ENCODE measurements at regions not wholly inside any gene's neighbourhood (a gene's known extent, or its start where the extent isn't known, plus 50 kb on each side); places are given as distances from the start of the nearest gene placed in this dataset.
A peak's percentile ranks its signal among the peaks of the same experiment; 100 is the strongest.
"Not testable (repeated sequence)": the region's sequence is repeated elsewhere in the genome, so short reads cannot be mapped to it uniquely, and the experiment has no call there.

GRCh38 chr6:140736231-140736630, 1361.8 kb upstream of the CITED2 start:
- intact Hi-C loops (cut with DNase I), result no loop called here
- ATAC-seq (ENCODE audit: poor library complexity) (no peak), DNase-seq (no peak)

- ATAC-seq (ENCODE audit: poor library complexity) (no peak), DNase-seq (no peak)
- intact Hi-C loops (cut with DNase I), result no loop called here
Observed at GRCh38 chr6:140732991-140733390, 1358.5 kb upstream of the CITED2 start.

GRCh38 chr6:140732155-140732554, 1357.7 kb upstream of the CITED2 start:
- no peak for DNase-seq
- ATAC-seq (ENCODE audit: poor library complexity), result no peak
- intact Hi-C loops (cut with DNase I), result no loop called here

GRCh38 chr6:140731741-140732140, 1357.3 kb upstream of the CITED2 start:
- no peak for ATAC-seq (ENCODE audit: poor library complexity)
- DNase-seq, result no peak
- intact Hi-C loops (cut with DNase I), result no loop called here

GRCh38 chr6:140729521-140729920, 1355.1 kb upstream of the CITED2 start:
- ATAC-seq (ENCODE audit: poor library complexity), result no peak
- DNase-seq, result no peak

GRCh38 chr6:140718021-140718420, 1343.6 kb upstream of the CITED2 start:
- DNase-seq (no peak), ATAC-seq (ENCODE audit: poor library complexity) (no peak)
- intact Hi-C loops (cut with DNase I), result no loop called here

More at GRCh38 chr6:140729521-140729920, 1355.1 kb upstream of the CITED2 start:
- intact Hi-C loops (cut with DNase I), result no loop called here

GRCh38 chr6:140713495-140713894, 1339.0 kb upstream of the CITED2 start:
- ATAC-seq (ENCODE audit: poor library complexity) (no peak), DNase-seq (no peak)
- intact Hi-C loops (cut with DNase I), result no loop called here

- ATAC-seq (ENCODE audit: poor library complexity), result no peak
- no peak for DNase-seq
- intact Hi-C loops (cut with DNase I), result no loop called here
Observed at GRCh38 chr6:140711019-140711613, 1336.7 kb upstream of the CITED2 start.

GRCh38 chr6:140708441-140708840, 1334.0 kb upstream of the CITED2 start:
- intact Hi-C loops (cut with DNase I), result no loop called here
- ATAC-seq (ENCODE audit: poor library complexity), result no peak

GRCh38 chr6:140704008-140704407, 1329.6 kb upstream of the CITED2 start:
- DNase-seq; intact Hi-C loops (cut with DNase I); ATAC-seq (ENCODE audit: poor library complexity): not testable (repeated sequence)

More at GRCh38 chr6:140708441-140708840, 1334.0 kb upstream of the CITED2 start:
- no peak for DNase-seq

- no peak for DNase-seq
Observed at GRCh38 chr6:140697585-140697984, 1323.1 kb upstream of the CITED2 start.

GRCh38 chr6:140684776-140685550, 1310.5 kb upstream of the CITED2 start:
- DNase-seq, result no peak
- intact Hi-C loops (cut with DNase I), result no loop called here
- no peak for ATAC-seq (ENCODE audit: poor library complexity)

More at GRCh38 chr6:140697585-140697984, 1323.1 kb upstream of the CITED2 start:
- no peak for ATAC-seq (ENCODE audit: poor library complexity)
- intact Hi-C loops (cut with DNase I), result no loop called here

- intact Hi-C loops (cut with DNase I), result no loop called here
- DNase-seq (no peak), ATAC-seq (ENCODE audit: poor library complexity) (peak; percentile 27)
Observed at GRCh38 chr6:140677781-140678528, 1303.5 kb upstream of the CITED2 start.

GRCh38 chr6:140671926-140672325, 1297.5 kb upstream of the CITED2 start:
- DNase-seq (no peak), ATAC-seq (ENCODE audit: poor library complexity) (no peak)
- intact Hi-C loops (cut with DNase I), result no loop called here

GRCh38 chr6:140670021-140670420, 1295.6 kb upstream of the CITED2 start:
- ATAC-seq (ENCODE audit: poor library complexity), result no peak
- intact Hi-C loops (cut with DNase I), result no loop called here
- no peak for DNase-seq

GRCh38 chr6:140669321-140669720, 1294.9 kb upstream of the CITED2 start:
- ATAC-seq (ENCODE audit: poor library complexity) (no peak), DNase-seq (no peak)
- intact Hi-C loops (cut with DNase I), result no loop called here

- intact Hi-C loops (cut with DNase I), result no loop called here
- no peak for DNase-seq
- ATAC-seq (ENCODE audit: poor library complexity), result no peak
Observed at GRCh38 chr6:140663772-140664171, 1289.3 kb upstream of the CITED2 start.

GRCh38 chr6:140663094-140663493, 1288.6 kb upstream of the CITED2 start:
- intact Hi-C loops (cut with DNase I), result no loop called here
- no peak for ATAC-seq (ENCODE audit: poor library complexity)
- DNase-seq, result no peak

GRCh38 chr6:140661691-140662090, 1287.2 kb upstream of the CITED2 start:
- intact Hi-C loops (cut with DNase I), result no loop called here
- ATAC-seq (ENCODE audit: poor library complexity) (no peak), DNase-seq (no peak)

GRCh38 chr6:140660295-140660694, 1285.8 kb upstream of the CITED2 start:
- intact Hi-C loops (cut with DNase I), result no loop called here
- no peak for ATAC-seq (ENCODE audit: poor library complexity)
- DNase-seq, result no peak
